Right lobe of liver (tissue), 4 donors: ENCODE measurements at regions not wholly inside any gene's neighbourhood (a gene's known extent, or its start where the extent isn't known, plus 50 kb on each side); places are given as distances from the start of the nearest gene placed in this dataset.

Source experiments
- POLR2A ChIP-seq: fragments of 450-650 bp; IDR thresholded peaks from one replicate; pipeline ENCODE4 v1.6.1; 2017; ENCODE audit warnings: antibody characterized with exemption, mild to moderate bottlenecking
- TF ChIP-seq, protein P1 (sequence below), 4 donors: fragments of 200-600 bp in 3 of 4; fragments of 450-650 bp in 1 of 4; IDR thresholded peaks; one replicate each; pipeline versions ENCODE4 v1.5.1 to v1.8.0; 2016 to 2022; ENCODE audit warnings: antibody characterized with exemption in 4 of 4, mild to moderate bottlenecking in 2 of 4
- donor health status: DM: no; HTN: no; CAD: no.
- donor health status: DM: no; HTN: no; CAD: no.
- donor health status: DM: no; HTN: yes; CAD: no.

DNA sequence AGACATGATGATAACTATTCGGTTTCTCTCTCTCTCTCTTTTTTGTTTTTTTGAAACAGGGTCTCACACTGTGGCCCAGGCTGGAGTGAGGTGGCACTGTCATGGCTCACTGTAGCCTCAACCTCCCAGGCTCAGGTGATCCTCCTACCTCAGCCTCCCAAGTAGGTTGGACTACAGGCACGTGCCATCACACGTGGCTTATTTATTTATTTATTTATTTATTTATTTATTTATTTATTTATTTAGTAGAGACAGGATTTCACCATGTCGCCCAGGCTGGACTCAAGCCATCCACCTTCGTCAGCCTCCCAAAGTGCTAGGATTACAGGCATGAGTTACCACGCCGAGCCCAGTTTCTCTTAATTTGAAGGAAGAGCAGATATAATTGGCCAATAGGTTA is 427.9 kb upstream of the JAG1 start:
- TF ChIP-seq, protein P1, sequence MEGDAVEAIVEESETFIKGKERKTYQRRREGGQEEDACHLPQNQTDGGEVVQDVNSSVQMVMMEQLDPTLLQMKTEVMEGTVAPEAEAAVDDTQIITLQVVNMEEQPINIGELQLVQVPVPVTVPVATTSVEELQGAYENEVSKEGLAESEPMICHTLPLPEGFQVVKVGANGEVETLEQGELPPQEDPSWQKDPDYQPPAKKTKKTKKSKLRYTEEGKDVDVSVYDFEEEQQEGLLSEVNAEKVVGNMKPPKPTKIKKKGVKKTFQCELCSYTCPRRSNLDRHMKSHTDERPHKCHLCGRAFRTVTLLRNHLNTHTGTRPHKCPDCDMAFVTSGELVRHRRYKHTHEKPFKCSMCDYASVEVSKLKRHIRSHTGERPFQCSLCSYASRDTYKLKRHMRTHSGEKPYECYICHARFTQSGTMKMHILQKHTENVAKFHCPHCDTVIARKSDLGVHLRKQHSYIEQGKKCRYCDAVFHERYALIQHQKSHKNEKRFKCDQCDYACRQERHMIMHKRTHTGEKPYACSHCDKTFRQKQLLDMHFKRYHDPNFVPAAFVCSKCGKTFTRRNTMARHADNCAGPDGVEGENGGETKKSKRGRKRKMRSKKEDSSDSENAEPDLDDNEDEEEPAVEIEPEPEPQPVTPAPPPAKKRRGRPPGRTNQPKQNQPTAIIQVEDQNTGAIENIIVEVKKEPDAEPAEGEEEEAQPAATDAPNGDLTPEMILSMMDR (IDR thresholded peaks at IDR 0.05), result no peak
- no peak for TF ChIP-seq POLR2A
